Glutamatergic neuron (in vitro differentiated cells): ENCODE measurements at regions not wholly inside any gene's neighbourhood (a gene's known extent, or its start where the extent isn't known, plus 50 kb on each side); places are given as distances from the start of the nearest gene placed in this dataset.

Experiments
- DNase-seq: peaks from one replicate; pipeline ENCODE4 v3.0.0; 2022
- H3K27ac Mint-ChIP-seq: one replicate; pipeline ENCODE4 v1.8.0; 2020; ENCODE audit warnings: mild to moderate bottlenecking, mixed read lengths, inconsistent platforms; ENCODE audit not compliant: unreplicated experiment
- H3K27me3 Mint-ChIP-seq: one replicate; pipeline ENCODE4 v1.8.0; 2020; ENCODE audit warnings: mild to moderate bottlenecking, moderate library complexity, mixed read lengths, inconsistent platforms; ENCODE audit not compliant: unreplicated experiment
- H3K36me3 Mint-ChIP-seq: one replicate; pipeline ENCODE4 v1.8.0; 2020; ENCODE audit warnings: mild to moderate bottlenecking, mixed read lengths, inconsistent platforms; ENCODE audit not compliant: unreplicated experiment
- H3K4me1 Mint-ChIP-seq: one replicate; pipeline ENCODE4 v1.8.0; 2020; ENCODE audit warnings: mild to moderate bottlenecking, low read depth, mixed read lengths, inconsistent platforms; ENCODE audit not compliant: unreplicated experiment
- H3K4me3 Mint-ChIP-seq: one replicate; pipeline ENCODE4 v1.8.0; 2020; ENCODE audit warnings: mild to moderate bottlenecking, mixed read lengths, inconsistent platforms; ENCODE audit not compliant: unreplicated experiment
- H3K9me3 Mint-ChIP-seq: one replicate; pipeline ENCODE4 v1.8.0; 2020; ENCODE audit warnings: mild to moderate bottlenecking, moderate library complexity, mixed read lengths, inconsistent platforms; ENCODE audit not compliant: unreplicated experiment
- CTCF ChIP-seq: fragments of 200-600 bp; sonication (generic); IDR thresholded peaks from one replicate; pipeline ENCODE4 v1.5.0; 2021; ENCODE audit not compliant: partially characterized antibody, unreplicated experiment

GRCh38 chr4:64146030-64146429 is 263.2 kb downstream of the TECRL start:
- H3K4me3 Mint-ChIP-seq, result no peak overlapping the region
- no peaks in the 10 kb centered on the region for H3K4me1 Mint-ChIP-seq
- peaks cover 8% of the 10 kb centered on the region for H3K9me3 Mint-ChIP-seq
- H3K27me3 Mint-ChIP-seq, result peaks cover 1% of the 10 kb centered on the region
- no peak for DNase-seq
- no peak for TF ChIP-seq CTCF
- H3K27ac Mint-ChIP-seq, result no peak overlapping the region
- H3K36me3 Mint-ChIP-seq, result peaks cover 10% of the 10 kb centered on the region

DNA sequence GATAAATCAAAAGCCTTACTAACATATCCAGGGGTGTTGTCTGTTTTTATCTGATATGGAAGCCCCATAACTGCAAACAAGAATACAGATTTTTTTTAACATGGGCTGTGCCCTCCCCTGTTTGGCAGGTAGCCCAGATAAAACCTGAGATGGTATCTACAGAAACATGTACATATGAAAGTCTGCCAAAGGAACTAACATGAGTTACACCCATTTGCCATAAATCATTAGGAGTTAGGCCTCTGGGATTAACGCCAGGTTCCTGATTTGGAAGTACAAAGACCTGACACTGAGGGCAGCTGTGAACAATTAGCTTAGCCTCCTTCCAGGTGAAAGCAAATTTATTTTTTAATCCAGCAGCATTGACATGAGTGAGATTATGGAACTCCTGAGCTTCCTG is 264.3 kb downstream of the TECRL start:
- DNase-seq, result no peak
- no peak for TF ChIP-seq CTCF
- Mint-ChIP-seq H3K27ac (no peak overlapping the region), H3K27me3 (peaks cover 1% of the 10 kb centered on the region), H3K9me3 (peaks cover 8% of the 10 kb centered on the region), H3K4me1 (no peaks in the 10 kb centered on the region), H3K36me3 (peaks cover 10% of the 10 kb centered on the region), H3K4me3 (no peak overlapping the region)

DNA sequence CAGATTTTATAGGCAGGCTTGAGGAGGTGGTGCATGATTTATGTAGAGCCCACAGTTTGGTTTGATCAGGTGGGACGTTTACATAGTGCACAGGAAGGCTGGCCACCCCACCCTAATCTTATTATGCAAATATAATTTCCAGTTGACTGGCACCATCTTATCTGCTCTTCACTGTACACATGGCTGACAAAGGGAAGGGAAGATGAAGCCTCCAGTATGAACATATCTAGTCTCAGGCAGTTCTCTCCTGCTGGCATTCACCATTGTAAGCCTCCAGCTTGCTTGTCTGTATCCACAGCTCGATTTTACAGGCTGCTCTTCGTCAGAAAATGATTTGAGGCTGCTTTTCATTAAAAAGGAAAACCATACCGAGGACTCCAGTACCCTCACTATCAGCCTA is 278.3 kb downstream of the TECRL start:
- no peaks in the 10 kb centered on the region for H3K9me3 Mint-ChIP-seq
- H3K36me3 Mint-ChIP-seq, result no peaks in the 10 kb centered on the region
- no peak for DNase-seq
- H3K4me3 Mint-ChIP-seq, result no peak overlapping the region
- no peak overlapping the region for H3K27ac Mint-ChIP-seq
- H3K4me1 Mint-ChIP-seq, result no peaks in the 10 kb centered on the region
- H3K27me3 Mint-ChIP-seq, result no peaks in the 10 kb centered on the region
- TF ChIP-seq CTCF, result no peak

GRCh38 chr4:64125354-64125753 is 283.9 kb downstream of the TECRL start:
- no peak for DNase-seq
- Mint-ChIP-seq H3K27me3 (peaks cover 2% of the 10 kb centered on the region), H3K4me3 (no peak overlapping the region), H3K4me1 (peaks cover 1% of the 10 kb centered on the region), H3K9me3 (peaks cover 6% of the 10 kb centered on the region), H3K27ac (no peak overlapping the region), H3K36me3 (peaks cover 18% of the 10 kb centered on the region)
- TF ChIP-seq CTCF, result no peak

GRCh38 chr4:64121803-64122202 is 287.4 kb downstream of the TECRL start:
- no peak for DNase-seq
- no peak for TF ChIP-seq CTCF
- H3K27ac Mint-ChIP-seq, result no peak overlapping the region
- H3K9me3 Mint-ChIP-seq, result peaks cover 6% of the 10 kb centered on the region
- peaks cover 18% of the 10 kb centered on the region for H3K36me3 Mint-ChIP-seq
- H3K27me3 Mint-ChIP-seq, result peaks cover 2% of the 10 kb centered on the region
- no peak overlapping the region for H3K4me3 Mint-ChIP-seq
- H3K4me1 Mint-ChIP-seq, result peaks cover 1% of the 10 kb centered on the region
